GM12873 (cell line): ENCODE measurements at regions not wholly inside any gene's neighbourhood (a gene's known extent, or its start where the extent isn't known, plus 50 kb on each side); places are given as distances from the start of the nearest gene placed in this dataset.

ENCODE experiments used
- TF ChIP-seq, protein P1 (sequence below): IDR thresholded peaks from 2 replicates; pipeline ENCODE4 v1.5.1; 2012; ENCODE audit warnings: low read depth, mild to moderate bottlenecking, moderate library complexity, low read length, control low read depth; ENCODE audit not compliant: insufficient read depth; ENCODE audit errors: missing control alignments

GRCh38 chr1:195894411-195894810 lies 713.8 kb downstream of the KCNT2 start:
- TF ChIP-seq, protein P1, sequence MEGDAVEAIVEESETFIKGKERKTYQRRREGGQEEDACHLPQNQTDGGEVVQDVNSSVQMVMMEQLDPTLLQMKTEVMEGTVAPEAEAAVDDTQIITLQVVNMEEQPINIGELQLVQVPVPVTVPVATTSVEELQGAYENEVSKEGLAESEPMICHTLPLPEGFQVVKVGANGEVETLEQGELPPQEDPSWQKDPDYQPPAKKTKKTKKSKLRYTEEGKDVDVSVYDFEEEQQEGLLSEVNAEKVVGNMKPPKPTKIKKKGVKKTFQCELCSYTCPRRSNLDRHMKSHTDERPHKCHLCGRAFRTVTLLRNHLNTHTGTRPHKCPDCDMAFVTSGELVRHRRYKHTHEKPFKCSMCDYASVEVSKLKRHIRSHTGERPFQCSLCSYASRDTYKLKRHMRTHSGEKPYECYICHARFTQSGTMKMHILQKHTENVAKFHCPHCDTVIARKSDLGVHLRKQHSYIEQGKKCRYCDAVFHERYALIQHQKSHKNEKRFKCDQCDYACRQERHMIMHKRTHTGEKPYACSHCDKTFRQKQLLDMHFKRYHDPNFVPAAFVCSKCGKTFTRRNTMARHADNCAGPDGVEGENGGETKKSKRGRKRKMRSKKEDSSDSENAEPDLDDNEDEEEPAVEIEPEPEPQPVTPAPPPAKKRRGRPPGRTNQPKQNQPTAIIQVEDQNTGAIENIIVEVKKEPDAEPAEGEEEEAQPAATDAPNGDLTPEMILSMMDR: no peak

DNA sequence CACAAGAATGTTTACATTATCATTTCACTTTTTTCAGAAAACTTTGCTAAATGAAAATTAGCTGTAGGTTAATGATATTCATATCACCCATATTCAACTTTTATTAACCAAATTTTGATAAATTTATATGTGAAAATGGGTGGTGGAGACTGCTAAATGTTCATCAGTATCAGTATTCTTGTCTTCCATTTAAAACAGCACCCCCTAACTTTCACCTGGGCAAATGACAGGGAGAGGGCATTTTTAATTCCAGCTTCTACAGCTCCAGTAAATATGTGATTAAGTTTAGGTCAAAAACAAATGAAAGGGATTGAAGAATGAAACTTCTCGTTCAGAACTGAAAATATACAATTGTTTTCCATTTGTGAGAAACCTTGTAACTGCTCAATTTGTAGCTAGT lies 722.2 kb downstream of the KCNT2 start:
- TF ChIP-seq, protein P1: no peak

DNA sequence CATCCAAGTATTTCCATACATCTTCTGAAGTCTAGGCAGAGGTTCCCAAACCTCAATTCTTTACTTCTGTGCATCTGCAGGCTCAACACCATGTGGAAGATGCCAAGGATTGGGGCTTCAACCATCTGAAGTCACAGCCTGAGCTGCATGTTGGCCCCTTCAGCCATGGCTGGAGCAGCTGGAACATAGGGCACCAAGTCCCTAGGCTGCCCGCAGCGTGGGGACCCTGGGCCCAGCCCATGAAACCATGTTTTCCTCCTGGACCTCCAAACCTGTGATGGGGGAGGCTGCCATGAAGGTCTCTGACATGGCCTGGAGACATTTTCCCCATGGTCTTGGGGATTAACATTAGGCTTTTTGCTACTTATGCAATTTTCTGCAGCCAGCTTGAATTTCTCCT lies 729.8 kb downstream of the KCNT2 start:
- TF ChIP-seq, protein P1: no peak

GRCh38 chr1:195876792-195877191 lies 731.4 kb downstream of the KCNT2 start:
- TF ChIP-seq, protein P1: no peak

- TF ChIP-seq, protein P1: no peak
These were observed 735.9 kb downstream of the KCNT2 start for GRCh38 chr1:195872376-195872775.

- TF ChIP-seq, protein P1: no peak
These were observed 740.6 kb downstream of the KCNT2 start for GRCh38 chr1:195867638-195868037.

DNA sequence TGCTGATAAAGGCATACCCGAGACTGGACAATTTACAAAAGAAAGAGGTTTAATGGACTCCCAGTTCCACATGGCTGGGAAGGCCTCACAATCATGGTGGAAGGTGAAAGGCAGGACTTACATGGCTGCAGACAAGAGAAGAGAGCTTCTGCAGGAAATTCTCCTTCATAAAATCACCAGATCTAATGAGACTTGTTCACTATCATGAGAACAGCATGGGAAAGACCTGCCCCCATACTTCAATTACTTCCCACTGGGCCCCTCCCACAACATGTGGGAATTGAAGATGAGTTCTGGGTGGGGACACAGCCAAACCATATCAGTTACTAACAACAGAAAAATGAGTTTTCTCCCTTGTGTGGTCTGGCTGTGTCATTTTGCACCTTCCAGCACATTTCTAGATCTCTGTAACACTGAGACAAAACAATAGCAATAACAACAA lies 741.4 kb downstream of the KCNT2 start:
- TF ChIP-seq, protein P1: no peak

DNA sequence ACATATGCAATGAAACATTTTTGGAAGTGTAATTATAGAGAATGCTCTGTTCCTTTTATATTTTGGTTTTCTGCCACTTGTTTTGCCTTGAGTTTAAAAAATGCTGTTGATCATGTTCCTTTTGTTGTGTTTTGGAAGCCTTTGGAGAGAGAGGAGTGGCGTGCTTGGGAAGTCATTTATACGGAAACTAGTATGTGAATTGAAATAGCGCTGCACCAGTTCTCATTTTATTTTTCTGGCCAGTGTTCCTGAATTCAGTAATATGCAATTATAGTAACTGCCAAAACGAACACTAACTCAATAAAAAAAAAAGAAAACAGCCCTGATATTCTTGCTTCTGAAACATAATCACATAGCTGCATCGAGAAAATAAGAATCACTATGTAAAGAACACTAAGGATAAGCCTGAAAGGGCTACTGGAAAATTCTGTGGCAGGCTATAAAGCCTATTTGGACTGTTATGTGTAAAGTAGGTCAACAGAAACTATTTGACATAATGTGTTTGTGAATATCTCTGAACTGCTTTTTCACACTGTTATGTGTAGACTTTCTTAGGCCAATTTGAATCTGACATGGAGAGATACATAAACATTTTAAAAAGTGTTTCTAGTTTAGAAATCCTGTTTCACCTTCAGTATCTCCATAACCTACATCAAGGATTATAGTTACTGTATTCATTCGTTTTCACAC lies 742.0 kb downstream of the KCNT2 start:
- TF ChIP-seq, protein P1: no peak
